ENCODE measurements at regions not wholly inside any gene's neighbourhood (a gene's known extent, or its start where the extent isn't known, plus 50 kb on each side); places are given as distances from the start of the nearest gene placed in this dataset.

DNA sequence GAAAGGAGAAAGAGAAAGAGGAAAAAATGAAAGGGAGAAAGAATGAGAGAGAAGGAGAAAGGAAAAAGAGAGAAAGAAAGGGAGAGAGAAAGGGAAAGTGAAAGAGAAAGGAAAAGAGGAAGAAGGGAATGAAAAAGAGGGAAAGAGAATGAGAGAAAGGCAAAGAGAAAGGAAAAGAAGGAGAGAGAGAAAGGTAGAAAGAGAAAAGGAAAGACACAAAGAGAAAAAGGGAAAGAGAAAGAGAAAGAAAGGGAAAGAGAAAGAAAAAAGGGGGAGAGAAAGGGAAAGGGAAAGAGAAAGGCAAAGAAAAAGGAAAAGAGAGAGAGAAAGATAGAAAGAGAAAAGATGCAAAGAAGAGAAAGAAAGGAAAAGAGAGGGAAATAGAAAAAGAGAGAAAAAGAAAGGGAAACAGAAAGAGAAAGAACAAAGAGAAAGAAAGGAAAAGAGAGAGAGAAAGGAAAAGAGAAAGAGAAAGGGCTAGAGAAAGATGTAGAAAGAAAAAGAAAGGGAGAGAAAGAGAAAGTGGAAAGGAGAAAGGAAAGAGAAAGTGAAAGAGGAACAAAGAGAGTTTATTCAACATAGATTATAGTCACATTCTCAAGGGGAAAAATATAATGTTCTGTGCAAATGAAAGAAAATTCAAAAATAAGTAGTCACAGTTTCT is 165.2 kb downstream of the TMEM38B start:
- TF ChIP-seq, protein P1, sequence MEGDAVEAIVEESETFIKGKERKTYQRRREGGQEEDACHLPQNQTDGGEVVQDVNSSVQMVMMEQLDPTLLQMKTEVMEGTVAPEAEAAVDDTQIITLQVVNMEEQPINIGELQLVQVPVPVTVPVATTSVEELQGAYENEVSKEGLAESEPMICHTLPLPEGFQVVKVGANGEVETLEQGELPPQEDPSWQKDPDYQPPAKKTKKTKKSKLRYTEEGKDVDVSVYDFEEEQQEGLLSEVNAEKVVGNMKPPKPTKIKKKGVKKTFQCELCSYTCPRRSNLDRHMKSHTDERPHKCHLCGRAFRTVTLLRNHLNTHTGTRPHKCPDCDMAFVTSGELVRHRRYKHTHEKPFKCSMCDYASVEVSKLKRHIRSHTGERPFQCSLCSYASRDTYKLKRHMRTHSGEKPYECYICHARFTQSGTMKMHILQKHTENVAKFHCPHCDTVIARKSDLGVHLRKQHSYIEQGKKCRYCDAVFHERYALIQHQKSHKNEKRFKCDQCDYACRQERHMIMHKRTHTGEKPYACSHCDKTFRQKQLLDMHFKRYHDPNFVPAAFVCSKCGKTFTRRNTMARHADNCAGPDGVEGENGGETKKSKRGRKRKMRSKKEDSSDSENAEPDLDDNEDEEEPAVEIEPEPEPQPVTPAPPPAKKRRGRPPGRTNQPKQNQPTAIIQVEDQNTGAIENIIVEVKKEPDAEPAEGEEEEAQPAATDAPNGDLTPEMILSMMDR (IDR thresholded peaks at IDR 0.05), result no peak
- TF ChIP-seq POLR2A (IDR thresholded peaks at IDR 0.05) (no peak), EP300 (IDR thresholded peaks at IDR 0.05) (no peak)
